ENCODE measurements at regions not wholly inside any gene's neighbourhood (a gene's known extent, or its start where the extent isn't known, plus 50 kb on each side); places are given as distances from the start of the nearest gene placed in this dataset.
"Not testable (repeated sequence)": the region's sequence is repeated elsewhere in the genome, so short reads cannot be mapped to it uniquely, and the experiment has no call there.

DNA sequence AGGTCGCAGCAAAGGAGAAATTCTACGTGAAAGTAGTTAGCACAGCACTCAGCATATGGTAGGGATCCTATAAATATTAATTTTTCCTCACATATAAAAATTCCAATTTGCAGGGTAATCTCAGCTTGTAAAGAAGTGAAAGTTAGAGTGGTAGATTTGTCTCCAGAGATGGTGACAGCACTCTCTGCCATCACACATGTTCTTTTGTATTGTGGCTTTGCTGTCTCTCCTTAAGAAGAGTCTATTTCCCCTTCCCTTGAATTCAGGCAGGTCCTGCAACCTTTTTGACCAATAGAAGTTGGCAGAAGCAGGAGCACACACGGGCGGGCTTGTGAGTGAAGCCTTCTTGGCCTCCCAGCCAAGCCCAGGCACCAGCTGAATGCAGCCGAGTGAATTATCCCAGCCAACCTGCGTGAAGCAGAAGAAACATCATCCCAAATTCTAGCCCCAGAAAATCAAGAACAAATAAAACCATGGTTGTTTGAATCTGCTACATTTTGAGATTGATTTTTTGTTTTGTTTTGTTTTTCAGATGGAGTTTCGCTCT lies 107.8 kb upstream of the COPS8 start:
- in situ Hi-C loops (cut with HindIII; ENCODE audit: low sequenced_read_pairs): no loop called here

- in situ Hi-C loops (cut with HindIII; ENCODE audit: low sequenced_read_pairs): no loop called here
These were observed 106.0 kb upstream of the COPS8 start for GRCh38 chr2:236979664-236980063.

DNA sequence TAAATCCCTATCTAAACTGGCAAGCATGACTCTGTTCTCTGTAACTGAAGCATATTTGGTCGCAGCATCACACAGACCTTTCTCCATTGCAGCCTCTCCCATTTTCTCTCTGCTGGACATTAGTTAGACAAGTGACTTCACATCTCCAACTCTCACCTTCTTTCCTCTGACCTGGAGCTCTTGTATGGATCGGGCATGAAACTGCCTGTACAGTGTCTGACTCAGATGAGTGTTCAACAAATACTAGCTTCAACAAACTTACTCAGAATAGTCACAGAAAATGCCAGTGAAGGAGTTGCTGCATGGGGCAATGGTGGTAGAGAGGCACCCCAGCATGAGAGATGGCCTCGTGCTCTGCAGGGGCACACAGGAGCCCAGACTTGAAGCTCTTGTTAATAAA lies 104.7 kb upstream of the COPS8 start:
- in situ Hi-C loops (cut with HindIII; ENCODE audit: low sequenced_read_pairs): no loop called here

DNA sequence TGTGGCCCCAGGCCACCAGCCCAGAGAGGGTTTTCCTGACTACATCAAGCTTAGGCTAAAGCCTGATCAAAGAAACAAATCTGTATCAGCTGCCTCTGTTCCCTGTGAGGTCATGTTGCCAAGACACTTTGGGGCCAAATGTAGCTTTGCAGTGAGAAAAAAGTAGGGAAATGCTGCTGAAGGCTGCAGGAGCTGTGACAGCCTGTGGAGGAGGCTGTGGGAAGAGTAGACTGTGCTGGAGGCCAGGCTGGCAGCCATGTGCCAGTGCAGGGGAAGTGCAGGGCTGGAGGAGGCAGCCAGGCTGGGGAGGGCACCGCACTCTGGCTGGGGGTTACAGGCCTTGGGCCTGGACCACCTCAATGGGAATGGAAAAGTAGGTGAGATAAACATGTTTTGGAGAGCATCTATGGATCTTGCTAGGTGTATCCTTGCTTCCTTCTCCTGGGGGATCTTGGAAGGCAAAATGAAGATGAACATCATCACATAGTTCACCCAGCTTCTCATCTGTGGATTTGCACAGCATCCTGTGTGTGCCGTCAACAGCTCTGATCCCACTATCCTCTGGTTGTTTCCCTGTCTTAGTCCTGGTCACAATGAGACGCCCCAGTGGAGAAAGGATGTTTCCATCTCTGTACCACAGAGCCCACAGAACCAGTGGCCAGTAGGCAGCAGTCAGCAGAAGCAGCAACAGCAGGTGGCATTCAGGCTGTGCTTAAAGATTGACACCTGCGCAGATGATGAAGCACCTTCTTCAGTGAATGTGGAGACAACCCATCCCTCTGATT lies 103.8 kb upstream of the COPS8 start:
- in situ Hi-C loops (cut with HindIII; ENCODE audit: low sequenced_read_pairs): no loop called here

GRCh38 chr2:236982693-236983455 lies 102.8 kb upstream of the COPS8 start:
- in situ Hi-C loops (cut with HindIII; ENCODE audit: low sequenced_read_pairs): no loop called here

DNA sequence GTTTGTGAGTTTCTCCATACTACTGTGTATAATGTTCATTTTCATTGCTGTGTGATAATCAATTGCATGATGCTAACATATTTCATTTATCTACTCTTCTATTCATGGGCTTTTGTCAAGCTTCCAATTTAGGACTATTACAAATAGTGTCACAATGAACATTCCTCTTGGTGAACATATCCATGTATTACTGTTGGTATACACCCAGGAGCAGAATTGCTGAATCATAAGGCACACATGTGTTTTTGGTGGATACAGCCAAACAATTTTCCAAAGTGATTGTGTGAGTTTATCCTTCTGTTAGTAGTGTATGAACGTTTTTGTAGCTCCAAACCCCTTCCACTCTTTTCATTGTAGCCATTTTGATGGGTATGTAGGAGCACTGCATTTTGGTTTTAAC lies 101.6 kb upstream of the COPS8 start:
- in situ Hi-C loops (cut with HindIII; ENCODE audit: low sequenced_read_pairs): no loop called here

- in situ Hi-C loops (cut with HindIII; ENCODE audit: low sequenced_read_pairs): no loop called here
These were observed 99.8 kb upstream of the COPS8 start for GRCh38 chr2:236985761-236986339.

- in situ Hi-C loops (cut with HindIII; ENCODE audit: low sequenced_read_pairs): no loop called here
These were observed 99.0 kb upstream of the COPS8 start for GRCh38 chr2:236986524-236987330.

DNA sequence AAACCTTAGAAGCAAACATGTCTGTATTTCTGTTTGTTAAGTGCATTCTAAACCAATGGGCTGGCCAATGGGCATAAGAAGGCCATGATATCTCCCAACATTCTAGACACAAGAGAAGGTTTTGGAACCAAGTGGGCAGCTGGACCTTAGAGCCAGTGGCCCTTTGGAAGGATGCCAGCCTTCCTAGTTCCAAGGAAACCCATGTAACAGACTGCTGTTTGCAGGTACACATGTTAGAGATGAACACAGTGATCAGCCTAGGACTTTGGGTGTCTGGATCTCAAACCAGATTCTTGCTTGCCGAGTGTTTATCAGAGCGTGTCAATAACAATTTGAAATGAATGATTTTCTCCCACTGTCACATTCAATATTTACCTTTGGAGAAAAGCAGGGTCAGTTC lies 97.5 kb upstream of the COPS8 start:
- in situ Hi-C loops (cut with HindIII; ENCODE audit: low sequenced_read_pairs): no loop called here

DNA sequence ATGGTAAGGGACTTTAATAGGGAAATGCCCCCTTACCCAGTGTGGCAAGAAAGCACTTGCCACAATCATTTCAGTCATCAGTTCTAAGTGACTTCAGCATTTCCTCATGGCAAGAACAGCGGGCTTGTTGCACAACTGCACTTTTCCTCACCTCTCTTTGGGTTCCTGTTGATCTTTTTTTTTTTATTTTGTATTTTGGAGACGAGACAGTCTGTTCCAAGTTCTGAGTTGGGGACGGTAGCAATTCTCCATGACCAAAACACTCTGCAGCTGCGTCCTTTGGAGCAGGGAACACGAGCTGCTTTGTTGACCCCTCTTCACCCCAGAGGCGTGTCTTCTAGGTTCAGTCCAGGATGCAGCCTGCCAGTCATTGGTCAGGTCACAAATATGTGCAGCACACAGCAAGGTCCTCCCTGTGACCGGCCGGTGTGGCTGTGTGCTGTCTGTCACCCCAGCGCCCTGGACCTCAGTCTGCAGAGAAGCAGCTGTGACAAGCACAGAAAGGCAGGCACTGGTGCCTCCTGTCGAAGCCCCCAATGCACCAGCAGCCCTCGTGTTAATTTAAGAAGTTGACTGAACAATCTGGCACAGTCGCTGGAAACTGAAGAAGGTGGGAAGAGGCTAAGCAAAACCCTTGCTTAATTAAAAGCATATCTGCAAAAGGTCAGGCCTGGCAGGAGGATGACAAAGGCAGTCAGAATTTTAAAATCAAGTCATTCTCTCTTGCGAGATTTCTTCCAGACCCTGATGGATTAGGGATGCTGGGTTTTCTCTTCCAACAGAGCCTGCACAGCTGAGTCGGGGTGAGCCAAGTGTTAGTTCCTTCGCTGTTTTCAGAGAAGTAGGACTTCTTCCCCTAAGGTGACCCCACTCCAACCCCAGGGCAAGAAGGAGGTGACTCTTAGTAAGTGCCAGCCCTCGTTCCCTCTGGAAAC lies 96.7 kb upstream of the COPS8 start:
- in situ Hi-C loops (cut with HindIII; ENCODE audit: low sequenced_read_pairs): no loop called here

DNA sequence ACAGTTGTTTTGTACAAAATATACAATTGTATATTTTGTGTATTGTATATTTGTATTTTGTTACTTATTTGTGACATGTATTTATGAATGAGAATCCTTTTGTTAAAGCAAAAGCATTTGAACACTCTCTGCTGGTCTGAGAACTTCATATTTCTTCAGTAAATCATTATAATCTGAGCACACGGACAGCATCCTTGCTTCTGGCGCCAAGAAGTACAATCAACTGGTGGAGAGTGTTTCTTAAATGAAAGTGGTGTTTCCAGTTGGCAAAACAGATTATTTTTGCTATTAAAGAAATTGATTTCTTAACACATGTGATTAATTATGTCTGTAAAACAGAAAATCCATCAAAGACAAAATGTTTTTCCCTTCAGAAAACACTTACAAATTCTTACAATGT lies 95.1 kb upstream of the COPS8 start:
- in situ Hi-C loops (cut with HindIII; ENCODE audit: low sequenced_read_pairs): no loop called here

DNA sequence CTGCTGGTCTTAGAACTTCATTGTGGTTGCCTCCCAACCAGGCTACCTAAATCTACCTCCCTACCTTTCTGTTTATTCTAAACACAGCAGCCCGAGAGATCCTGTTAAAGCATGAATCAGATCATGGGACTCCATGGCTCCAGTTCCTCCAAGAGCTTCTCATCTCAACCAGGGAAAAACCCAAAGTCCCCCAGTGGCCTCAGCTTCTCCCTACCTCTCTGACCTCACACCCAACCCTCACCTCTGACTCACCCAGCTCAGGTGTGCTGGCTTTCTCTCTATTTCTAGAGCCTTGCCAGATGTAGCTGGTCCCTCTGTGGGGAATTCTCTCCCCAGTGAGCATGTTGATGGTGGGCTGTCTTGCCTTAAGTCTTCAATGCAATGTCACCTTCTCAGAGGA lies 93.8 kb upstream of the COPS8 start:
- in situ Hi-C loops (cut with HindIII; ENCODE audit: low sequenced_read_pairs): no loop called here

DNA sequence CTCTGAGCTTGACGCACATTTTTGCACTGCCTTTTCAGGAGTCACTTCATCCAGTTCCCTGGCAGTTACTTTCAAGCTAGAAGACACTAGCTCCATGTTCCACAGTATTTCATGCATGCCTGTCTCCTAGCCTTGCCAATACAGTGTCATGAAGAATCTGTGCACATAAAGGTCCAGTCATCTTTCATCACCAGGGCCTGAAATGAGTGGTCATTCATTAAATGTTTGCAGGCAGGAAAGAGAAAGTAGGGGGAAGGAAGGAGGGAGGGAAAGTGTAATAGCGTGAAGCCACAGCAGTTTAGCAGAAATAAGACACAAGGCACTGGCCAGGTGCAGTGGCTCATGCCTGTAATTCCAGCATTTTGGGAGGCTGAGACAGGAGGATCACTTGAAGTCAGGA lies 92.4 kb upstream of the COPS8 start:
- in situ Hi-C loops (cut with HindIII; ENCODE audit: low sequenced_read_pairs): no loop called here

DNA sequence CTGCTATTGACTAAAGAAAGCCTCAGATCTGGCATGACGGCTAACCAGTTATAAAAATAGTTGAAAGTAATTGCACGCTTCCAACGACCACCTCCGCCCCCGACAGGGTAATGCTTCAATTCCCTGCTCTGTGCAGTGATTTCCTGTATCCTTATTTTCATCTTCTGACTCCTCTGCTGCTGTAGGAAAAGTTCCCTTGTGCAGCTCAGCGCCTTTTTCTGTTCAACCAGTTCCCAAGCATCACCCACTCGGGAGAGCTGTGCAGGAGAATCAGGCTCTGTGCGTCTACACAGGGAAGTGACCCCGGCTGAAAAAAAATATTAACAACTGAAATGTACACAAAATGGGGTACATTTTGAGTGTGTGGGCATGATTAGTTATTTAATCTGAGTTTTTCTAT lies 91.3 kb upstream of the COPS8 start:
- in situ Hi-C loops (cut with HindIII; ENCODE audit: low sequenced_read_pairs): no loop called here

DNA sequence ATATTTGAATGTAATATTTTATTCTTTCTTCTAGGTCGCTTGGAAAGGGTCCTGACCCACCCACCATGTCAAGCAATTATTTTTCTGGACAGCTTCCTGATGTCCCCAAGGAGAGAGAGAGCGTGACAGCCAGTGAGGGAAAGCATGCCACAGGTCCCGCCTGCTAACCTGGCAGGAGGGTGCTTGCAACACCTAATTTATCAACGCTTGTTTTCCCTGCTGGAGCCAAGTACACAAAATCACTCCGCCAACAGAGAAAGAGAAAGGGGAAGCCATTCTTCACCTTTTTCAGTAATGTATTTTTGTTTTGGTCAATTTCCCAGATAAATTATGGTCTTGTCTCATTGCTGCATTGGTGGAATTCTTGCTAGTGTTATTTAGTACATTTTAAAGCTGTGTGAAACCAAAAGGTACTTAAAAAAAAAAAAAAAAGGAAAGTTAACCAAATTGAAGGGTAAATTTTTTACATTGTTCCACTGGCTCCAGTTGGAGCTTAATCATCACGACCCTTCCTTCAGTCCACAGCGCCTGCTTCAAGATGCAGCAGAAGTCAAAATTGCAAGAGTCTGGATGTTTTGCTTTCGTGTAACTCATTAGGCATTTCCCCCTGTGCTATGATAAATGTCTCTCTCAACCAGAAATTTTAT lies 88.5 kb upstream of the COPS8 start:
- in situ Hi-C loops (cut with HindIII; ENCODE audit: low sequenced_read_pairs): no loop called here

- in situ Hi-C loops (cut with HindIII; ENCODE audit: low sequenced_read_pairs): no loop called here
These were observed 87.5 kb upstream of the COPS8 start for GRCh38 chr2:236998236-236998635.

GRCh38 chr2:236998758-236999157 lies 86.9 kb upstream of the COPS8 start:
- in situ Hi-C loops (cut with HindIII; ENCODE audit: low sequenced_read_pairs): no loop called here

DNA sequence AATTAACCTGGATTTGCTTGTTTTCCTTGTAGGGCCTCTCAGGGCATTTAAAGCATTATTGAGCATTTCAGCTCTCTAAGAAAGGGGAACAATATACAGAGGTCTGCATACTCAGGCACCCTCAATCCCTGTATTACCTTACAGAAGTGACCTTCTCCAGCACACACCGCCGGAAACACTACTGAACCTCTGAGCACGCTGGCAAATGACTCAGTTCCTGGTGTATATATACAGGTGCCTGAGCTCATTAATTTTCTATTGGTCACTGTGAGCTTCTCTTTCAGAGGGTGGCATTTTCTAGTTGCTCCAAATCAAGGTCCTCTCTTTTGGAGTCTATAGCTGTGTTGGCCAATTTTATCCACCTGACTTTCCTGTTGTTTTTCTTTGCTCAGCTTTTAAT lies 85.2 kb upstream of the COPS8 start:
- in situ Hi-C loops (cut with HindIII; ENCODE audit: low sequenced_read_pairs): no loop called here

DNA sequence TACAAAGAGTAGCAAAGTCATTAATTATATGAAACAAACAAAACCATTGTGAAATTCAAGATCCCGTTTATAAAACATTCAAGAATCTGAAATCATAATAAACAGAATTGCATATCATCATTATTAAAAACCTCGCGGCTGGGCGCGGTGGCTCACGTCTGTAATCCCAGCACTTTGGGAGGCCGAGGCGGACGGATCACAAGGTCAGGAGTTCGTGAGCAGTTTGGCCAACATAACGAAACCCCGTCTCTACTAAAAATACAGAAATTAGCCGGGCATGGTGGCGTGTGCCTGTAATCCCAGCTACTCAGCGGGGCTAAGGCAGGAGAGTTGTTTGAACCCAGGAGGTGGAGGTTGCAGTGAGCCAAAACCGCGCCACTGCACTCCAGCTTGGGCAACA lies 80.3 kb upstream of the COPS8 start:
- in situ Hi-C loops (cut with HindIII; ENCODE audit: low sequenced_read_pairs): not testable (repeated sequence)
